PFSK-1 (cell line): ENCODE measurements at regions not wholly inside any gene's neighbourhood (a gene's known extent, or its start where the extent isn't known, plus 50 kb on each side); places are given as distances from the start of the nearest gene placed in this dataset.

Source experiments
- FOXP2 ChIP-seq: optimal IDR thresholded peaks from 2 replicates; pipeline ENCODE3; 2011; ENCODE audit warnings: borderline replicate concordance, control low read depth, inconsistent platforms; ENCODE audit not compliant: insufficient read depth; ENCODE audit errors: extremely low read length, extremely low read depth
- POLR2AphosphoS5 ChIP-seq: IDR thresholded peaks from 2 replicates; pipeline ENCODE4 v1.6.1; 2012; ENCODE audit warnings: low read depth, mild to moderate bottlenecking, control low read depth, low read length, moderate library complexity
- SIN3A ChIP-seq: IDR thresholded peaks from 2 replicates; pipeline ENCODE4 v1.6.1; 2012; ENCODE audit warnings: mild to moderate bottlenecking, low read length, moderate library complexity, borderline replicate concordance; ENCODE audit not compliant: insufficient read depth
- TAF1 ChIP-seq: IDR thresholded peaks from 2 replicates; pipeline ENCODE4 v1.6.1; 2012; ENCODE audit warnings: low read length, control low read depth, borderline replicate concordance; ENCODE audit not compliant: insufficient read depth
- TF ChIP-seq, protein P1 (sequence below), 2 experiments: IDR thresholded peaks; 2 replicates each; pipeline versions ENCODE4 v1.6.1 to v1.8.0; 2011 to 2012; ENCODE audit warnings: low read depth in 2 of 2, low read length in 2 of 2, control low read depth in 1 of 2, inconsistent platforms in 1 of 2, mild to moderate bottlenecking in 1 of 2, moderate library complexity in 1 of 2; ENCODE audit not compliant: insufficient read depth in 1 of 2

DNA sequence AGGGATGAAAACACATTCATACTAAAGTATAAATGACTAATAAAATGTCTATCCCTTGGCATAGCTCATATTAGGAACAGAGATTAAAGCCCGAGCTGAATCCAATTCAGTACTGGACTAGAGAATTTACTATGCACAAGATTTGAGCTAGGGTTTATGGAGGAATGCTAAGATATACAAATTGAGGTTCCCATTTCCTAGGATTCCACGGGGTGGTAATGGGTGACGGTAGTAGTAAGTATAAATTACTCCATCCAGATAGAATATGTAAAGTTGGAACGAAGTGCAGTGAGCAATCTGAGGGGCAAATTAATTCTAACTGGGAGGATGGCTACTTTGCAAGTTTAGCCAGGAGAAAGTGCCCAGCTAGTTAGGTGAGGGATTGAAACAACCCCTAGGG is 156.5 kb downstream of the GAS1 start:
- no peak for TF ChIP-seq POLR2AphosphoS5
- TF ChIP-seq SIN3A, result no peak
- no peak for TF ChIP-seq FOXP2
- TF ChIP-seq TAF1, result no peak
- TF ChIP-seq, protein P1, sequence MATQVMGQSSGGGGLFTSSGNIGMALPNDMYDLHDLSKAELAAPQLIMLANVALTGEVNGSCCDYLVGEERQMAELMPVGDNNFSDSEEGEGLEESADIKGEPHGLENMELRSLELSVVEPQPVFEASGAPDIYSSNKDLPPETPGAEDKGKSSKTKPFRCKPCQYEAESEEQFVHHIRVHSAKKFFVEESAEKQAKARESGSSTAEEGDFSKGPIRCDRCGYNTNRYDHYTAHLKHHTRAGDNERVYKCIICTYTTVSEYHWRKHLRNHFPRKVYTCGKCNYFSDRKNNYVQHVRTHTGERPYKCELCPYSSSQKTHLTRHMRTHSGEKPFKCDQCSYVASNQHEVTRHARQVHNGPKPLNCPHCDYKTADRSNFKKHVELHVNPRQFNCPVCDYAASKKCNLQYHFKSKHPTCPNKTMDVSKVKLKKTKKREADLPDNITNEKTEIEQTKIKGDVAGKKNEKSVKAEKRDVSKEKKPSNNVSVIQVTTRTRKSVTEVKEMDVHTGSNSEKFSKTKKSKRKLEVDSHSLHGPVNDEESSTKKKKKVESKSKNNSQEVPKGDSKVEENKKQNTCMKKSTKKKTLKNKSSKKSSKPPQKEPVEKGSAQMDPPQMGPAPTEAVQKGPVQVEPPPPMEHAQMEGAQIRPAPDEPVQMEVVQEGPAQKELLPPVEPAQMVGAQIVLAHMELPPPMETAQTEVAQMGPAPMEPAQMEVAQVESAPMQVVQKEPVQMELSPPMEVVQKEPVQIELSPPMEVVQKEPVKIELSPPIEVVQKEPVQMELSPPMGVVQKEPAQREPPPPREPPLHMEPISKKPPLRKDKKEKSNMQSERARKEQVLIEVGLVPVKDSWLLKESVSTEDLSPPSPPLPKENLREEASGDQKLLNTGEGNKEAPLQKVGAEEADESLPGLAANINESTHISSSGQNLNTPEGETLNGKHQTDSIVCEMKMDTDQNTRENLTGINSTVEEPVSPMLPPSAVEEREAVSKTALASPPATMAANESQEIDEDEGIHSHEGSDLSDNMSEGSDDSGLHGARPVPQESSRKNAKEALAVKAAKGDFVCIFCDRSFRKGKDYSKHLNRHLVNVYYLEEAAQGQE (IDR thresholded peaks at IDR 0.05; ENCODE audit: insufficient read depth in 1 of 2, low read depth in 2 of 2, low read length in 2 of 2), result no peak

DNA sequence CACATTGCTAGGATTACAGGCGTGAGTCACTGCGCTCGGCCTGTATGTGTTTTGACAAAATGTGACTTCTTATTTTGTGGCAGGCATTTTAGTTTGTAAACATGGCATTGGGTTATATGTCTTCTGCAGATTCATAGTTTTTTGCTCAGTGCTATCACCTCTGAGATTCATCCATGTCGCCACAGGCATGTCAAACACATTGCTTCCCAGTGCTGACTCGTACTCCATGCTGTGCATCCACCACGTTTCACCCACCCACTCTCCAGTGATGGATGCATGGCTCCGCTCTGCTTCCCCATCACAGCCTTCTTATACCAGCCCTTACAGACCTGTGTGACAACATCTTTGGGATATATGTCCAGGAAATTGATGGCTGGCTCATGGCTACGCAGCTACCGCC is 158.8 kb downstream of the GAS1 start:
- TF ChIP-seq FOXP2, result no peak
- TF ChIP-seq, protein P1 (IDR thresholded peaks at IDR 0.05; ENCODE audit: insufficient read depth in 1 of 2, low read depth in 2 of 2, low read length in 2 of 2), result no peak
- no peak for TF ChIP-seq POLR2AphosphoS5
- no peak for TF ChIP-seq SIN3A
- TF ChIP-seq TAF1, result no peak

DNA sequence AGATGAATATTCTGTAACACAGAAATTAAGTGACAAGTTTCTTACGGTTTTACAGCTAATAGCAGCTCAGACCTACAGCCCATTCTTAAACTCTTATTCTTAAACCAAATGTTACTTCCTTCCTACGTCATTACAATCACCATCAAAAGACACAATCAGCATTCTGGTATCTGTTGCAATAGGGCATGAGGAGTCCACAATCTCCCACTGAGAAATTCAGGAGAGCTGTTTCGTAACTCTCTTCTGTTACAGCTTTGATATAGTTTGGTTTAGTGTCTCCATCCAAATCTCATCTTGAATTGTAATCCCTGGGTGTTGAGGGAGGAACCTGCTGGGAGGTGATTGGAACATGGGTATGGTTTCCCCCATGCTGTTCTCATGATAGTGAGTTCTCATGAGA is 163.4 kb downstream of the GAS1 start:
- TF ChIP-seq TAF1, result no peak
- no peak for TF ChIP-seq FOXP2
- TF ChIP-seq SIN3A, result no peak
- TF ChIP-seq, protein P1 (IDR thresholded peaks at IDR 0.05; ENCODE audit: insufficient read depth in 1 of 2, low read depth in 2 of 2, low read length in 2 of 2), result no peak
- no peak for TF ChIP-seq POLR2AphosphoS5

DNA sequence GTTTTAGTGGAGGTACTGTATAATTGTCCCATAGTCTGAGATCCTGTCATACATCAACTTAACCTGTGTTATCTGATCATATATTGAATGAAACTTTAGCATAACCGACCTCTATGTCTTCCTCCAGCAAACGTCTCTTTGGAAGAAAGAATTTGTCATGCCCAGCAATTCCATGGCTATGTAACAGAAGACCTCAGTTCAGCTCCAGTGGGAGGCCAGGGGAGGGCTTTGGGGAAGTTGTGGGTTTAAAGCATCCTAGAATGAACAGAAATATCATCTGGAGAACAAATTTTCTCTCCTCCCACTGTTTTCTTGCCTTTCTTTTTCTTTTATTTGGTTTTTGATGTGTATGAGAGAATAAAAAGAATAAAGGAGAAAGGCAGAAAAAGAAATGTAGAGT is 164.5 kb downstream of the GAS1 start:
- TF ChIP-seq TAF1 (no peak), SIN3A (no peak), FOXP2 (no peak), POLR2AphosphoS5 (no peak)
- TF ChIP-seq, protein P1 (IDR thresholded peaks at IDR 0.05; ENCODE audit: insufficient read depth in 1 of 2, low read depth in 2 of 2, low read length in 2 of 2), result no peak

DNA sequence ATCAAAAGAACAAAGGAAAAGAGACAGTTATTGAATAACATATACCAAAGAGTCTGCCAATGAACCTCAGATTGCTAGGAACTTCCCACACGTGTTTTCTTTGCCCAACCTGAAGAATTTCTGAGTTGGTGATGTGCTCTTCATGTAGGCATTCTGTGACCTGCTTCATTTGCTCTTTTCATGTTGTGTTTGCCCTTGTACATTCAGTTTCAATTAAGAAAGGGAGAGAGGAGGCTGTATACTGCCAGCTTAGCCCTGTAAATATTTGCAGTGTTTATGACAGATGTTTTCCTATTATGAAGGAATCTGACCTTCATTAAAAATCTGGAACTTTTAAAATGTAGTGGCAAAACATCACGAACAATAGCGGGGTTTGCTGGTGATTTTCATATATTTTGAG is 168.5 kb downstream of the GAS1 start:
- TF ChIP-seq SIN3A, result no peak
- no peak for TF ChIP-seq FOXP2
- no peak for TF ChIP-seq POLR2AphosphoS5
- TF ChIP-seq TAF1, result no peak
- TF ChIP-seq, protein P1 (IDR thresholded peaks at IDR 0.05; ENCODE audit: insufficient read depth in 1 of 2, low read depth in 2 of 2, low read length in 2 of 2), result no peak
